ENCODE measurements at regions not wholly inside any gene's neighbourhood (a gene's known extent, or its start where the extent isn't known, plus 50 kb on each side); places are given as distances from the start of the nearest gene placed in this dataset.

- no peak for TF ChIP-seq CTCF (IDR thresholded peaks at IDR 0.05)
- no peak for TF ChIP-seq POLR2A (IDR thresholded peaks at IDR 0.05)
Observed at GRCh38 chr2:121033461-121033996, 251.5 kb downstream of the TFCP2L1 start.
